ENCODE measurements at regions not wholly inside any gene's neighbourhood (a gene's known extent, or its start where the extent isn't known, plus 50 kb on each side); places are given as distances from the start of the nearest gene placed in this dataset.

DNA sequence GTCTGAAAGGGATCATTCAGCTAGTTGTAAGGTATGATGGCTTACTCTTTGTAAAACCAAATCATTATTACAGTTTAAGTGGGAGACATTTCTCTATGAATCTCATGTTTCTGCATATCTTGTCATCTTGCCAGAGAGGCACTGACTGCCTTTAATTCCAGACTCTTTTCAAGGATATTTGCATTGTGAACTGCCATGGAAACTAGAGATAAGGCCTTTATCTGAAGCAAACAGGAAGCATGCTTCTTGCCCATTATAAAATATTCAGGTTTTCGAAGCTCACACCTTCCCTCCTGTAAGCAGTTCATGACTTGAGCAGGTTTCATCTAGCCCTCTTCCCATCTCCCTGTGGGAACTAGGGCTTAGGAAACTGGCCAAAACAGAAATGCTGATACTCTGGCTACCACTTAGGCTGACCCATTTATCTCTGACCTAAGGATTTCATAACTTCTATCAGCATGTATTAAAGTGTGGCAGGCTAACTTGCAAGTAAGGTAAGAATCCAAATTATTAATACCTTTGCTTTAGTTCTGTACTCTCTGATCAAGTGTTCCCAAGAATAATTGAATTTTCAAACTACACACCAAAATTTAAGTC is 326.6 kb upstream of the ALCAM start:
- no peak overlapping the region for H3T11ph ChIP-seq (ENCODE audit: low read length)
- no peaks in the 10 kb centered on the region for H3K27me3 Mint-ChIP-seq (ENCODE audit: low read depth)
- H2BK5ac ChIP-seq (ENCODE audit: insufficient read length, low read length): no peak overlapping the region
- no peak overlapping the region for H4K8ac ChIP-seq (replicated peaks; ENCODE audit: insufficient read length, low read depth, low read length)
- H3K36me3 Mint-ChIP-seq (ENCODE audit: insufficient read depth in 1 of 3, low read depth in 3 of 3): no peaks in the 10 kb centered on the region; a peak in 1 of 7 replicates
- H3K9me3 Mint-ChIP-seq: no peaks in the 10 kb centered on the region
- H2BK120ac ChIP-seq (ENCODE audit: low read depth, low read length, poor library complexity, severe bottlenecking): no peak overlapping the region
- TF ChIP-seq, protein P1, sequence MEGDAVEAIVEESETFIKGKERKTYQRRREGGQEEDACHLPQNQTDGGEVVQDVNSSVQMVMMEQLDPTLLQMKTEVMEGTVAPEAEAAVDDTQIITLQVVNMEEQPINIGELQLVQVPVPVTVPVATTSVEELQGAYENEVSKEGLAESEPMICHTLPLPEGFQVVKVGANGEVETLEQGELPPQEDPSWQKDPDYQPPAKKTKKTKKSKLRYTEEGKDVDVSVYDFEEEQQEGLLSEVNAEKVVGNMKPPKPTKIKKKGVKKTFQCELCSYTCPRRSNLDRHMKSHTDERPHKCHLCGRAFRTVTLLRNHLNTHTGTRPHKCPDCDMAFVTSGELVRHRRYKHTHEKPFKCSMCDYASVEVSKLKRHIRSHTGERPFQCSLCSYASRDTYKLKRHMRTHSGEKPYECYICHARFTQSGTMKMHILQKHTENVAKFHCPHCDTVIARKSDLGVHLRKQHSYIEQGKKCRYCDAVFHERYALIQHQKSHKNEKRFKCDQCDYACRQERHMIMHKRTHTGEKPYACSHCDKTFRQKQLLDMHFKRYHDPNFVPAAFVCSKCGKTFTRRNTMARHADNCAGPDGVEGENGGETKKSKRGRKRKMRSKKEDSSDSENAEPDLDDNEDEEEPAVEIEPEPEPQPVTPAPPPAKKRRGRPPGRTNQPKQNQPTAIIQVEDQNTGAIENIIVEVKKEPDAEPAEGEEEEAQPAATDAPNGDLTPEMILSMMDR (conservative IDR thresholded peaks at IDR 0.05): no peak
- no peak overlapping the region for H3K14ac ChIP-seq (ENCODE audit: insufficient read depth, low read length)
- H3K18ac ChIP-seq (ENCODE audit: insufficient read length, low read depth, low read length): no peak overlapping the region
- no peak overlapping the region for H4K5ac ChIP-seq (ENCODE audit: insufficient read length, low read depth, low read length)
- no peaks in the 10 kb centered on the region for H4K20me1 ChIP-seq (ENCODE audit: control insufficient read depth, insufficient read depth, insufficient read length)
- no peak overlapping the region for H3K56ac ChIP-seq (ENCODE audit: insufficient read length, low read depth, low read length)
- no peak overlapping the region for H2BK15ac ChIP-seq (ENCODE audit: low read depth, low read length)
- H3K4me3 Mint-ChIP-seq: no peak overlapping the region
- H3K9me3 ChIP-seq (ENCODE audit: control insufficient read depth, low read depth, low read length): no peaks in the 10 kb centered on the region
- H3K9ac ChIP-seq (ENCODE audit: extremely low read depth, insufficient read length, low read length): no peak overlapping the region
- H2BK12ac ChIP-seq (ENCODE audit: insufficient read length, low read depth, low read length): no peak overlapping the region
- no peak overlapping the region for H2AFZ ChIP-seq (ENCODE audit: low read length)
- no peak for DNase-seq
- H3K27me3 ChIP-seq (ENCODE audit: insufficient read depth, low read length): no peaks in the 10 kb centered on the region
- H3K4me2 ChIP-seq (ENCODE audit: insufficient read depth, insufficient read length, low read length): no peak overlapping the region
- no peaks in the 10 kb centered on the region for H3K79me1 ChIP-seq (ENCODE audit: insufficient read depth, low read depth, low read length, poor library complexity, severe bottlenecking)
- no CpG with 5 or more reads among the region's 1 CpG for WGBS (ENCODE audit: extremely low coverage, insufficient read length, low lambda C conversion rate)
- no peak overlapping the region for H3K27ac Mint-ChIP-seq
- H3K4me1 Mint-ChIP-seq: no peaks in the 10 kb centered on the region
- no peaks in the 10 kb centered on the region for H3K4me1 ChIP-seq (ENCODE audit: insufficient read depth, low read length)
- no peak overlapping the region for H2AK5ac ChIP-seq (ENCODE audit: insufficient read length, low read length)
- no peak overlapping the region for H3K23ac ChIP-seq (ENCODE audit: insufficient read length, low read depth, low read length)
- H3K4ac ChIP-seq (ENCODE audit: low read depth, low read length): no peak overlapping the region
- H4K91ac ChIP-seq (ENCODE audit: insufficient read length, low read depth, low read length): no peak overlapping the region
- H3K27ac ChIP-seq (ENCODE audit: insufficient read length, low read depth, low read length): no peak overlapping the region
- H3K23me2 ChIP-seq (ENCODE audit: insufficient read length, low read depth, low read length, poor library complexity, severe bottlenecking): no peaks in the 10 kb centered on the region
- H3K79me2 ChIP-seq (ENCODE audit: insufficient read depth, low read length): no peaks in the 10 kb centered on the region
- H2BK20ac ChIP-seq (ENCODE audit: low read depth, low read length, poor library complexity, severe bottlenecking): no peak overlapping the region
